Dendritic cell treated with granulocyte-macrophage colony-stimulating factor and Interleukin-4, amounts not matched to agents 40 ng/mL and 50 ng/mL, for 4 days (primary cell): ENCODE measurements at regions not wholly inside any gene's neighbourhood (a gene's known extent, or its start where the extent isn't known, plus 50 kb on each side); places are given as distances from the start of the nearest gene placed in this dataset.

Experiments used
- H3K27ac Mint-ChIP-seq: one replicate; pipeline ENCODE4 v1.8.0; 2022; ENCODE audit warnings: mild to moderate bottlenecking, mixed read lengths
- H3K27me3 Mint-ChIP-seq: one replicate; pipeline ENCODE4 v1.8.0; 2022; ENCODE audit warnings: mild to moderate bottlenecking, mixed read lengths
- H3K36me3 Mint-ChIP-seq: one replicate; pipeline ENCODE4 v1.8.0; 2022; ENCODE audit warnings: low read depth, mixed read lengths
- H3K4me1 Mint-ChIP-seq: one replicate; pipeline ENCODE4 v1.8.0; 2022; ENCODE audit warnings: low read depth, mixed read lengths
- H3K4me3 Mint-ChIP-seq: one replicate; pipeline ENCODE4 v1.8.0; 2022; ENCODE audit warnings: mild to moderate bottlenecking, moderate library complexity, mixed read lengths
- H3K9me3 Mint-ChIP-seq: one replicate; pipeline ENCODE4 v1.8.0; 2022; ENCODE audit warnings: mixed read lengths
- intact Hi-C: fragments of 100-400 bp; cut with micrococcal nuclease; formaldehyde crosslinking; loops from one replicate; pipeline ENCODE4 v1.15.0; 2022

DNA sequence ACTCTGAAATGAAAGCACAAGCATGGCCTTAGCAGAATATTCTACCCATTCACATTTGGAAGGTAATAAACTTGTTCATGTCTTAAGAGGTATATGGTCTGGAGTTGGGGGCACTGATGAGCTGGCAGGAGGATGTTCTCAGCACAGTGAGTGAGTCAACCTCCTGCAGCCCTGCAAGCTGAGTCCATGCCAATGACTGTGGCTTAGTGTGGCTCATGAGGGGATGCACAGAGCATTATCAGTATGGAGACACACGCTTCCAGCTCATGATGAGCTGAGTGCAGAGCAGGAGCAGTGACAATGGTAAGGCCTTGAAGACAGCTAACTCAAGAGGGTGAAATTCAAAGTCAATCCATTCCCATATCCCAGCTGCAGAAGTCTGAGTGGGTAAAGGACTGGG, 102.3 kb downstream of the TNFSF18 start:
- H3K9me3 Mint-ChIP-seq, result peaks cover under 1% of the 10 kb centered on the region
- intact Hi-C loops, result loop anchor here (5.0 kb wide), 1 partner anchor 169 kb away; no protein-coding TSS in a partner anchor
- no peaks in the 10 kb centered on the region for H3K36me3 Mint-ChIP-seq
- no peak overlapping the region for H3K4me3 Mint-ChIP-seq
- H3K4me1 Mint-ChIP-seq, result peaks cover 21% of the 10 kb centered on the region
- peaks cover 17% of the 10 kb centered on the region for H3K27me3 Mint-ChIP-seq
- no peak overlapping the region for H3K27ac Mint-ChIP-seq

DNA sequence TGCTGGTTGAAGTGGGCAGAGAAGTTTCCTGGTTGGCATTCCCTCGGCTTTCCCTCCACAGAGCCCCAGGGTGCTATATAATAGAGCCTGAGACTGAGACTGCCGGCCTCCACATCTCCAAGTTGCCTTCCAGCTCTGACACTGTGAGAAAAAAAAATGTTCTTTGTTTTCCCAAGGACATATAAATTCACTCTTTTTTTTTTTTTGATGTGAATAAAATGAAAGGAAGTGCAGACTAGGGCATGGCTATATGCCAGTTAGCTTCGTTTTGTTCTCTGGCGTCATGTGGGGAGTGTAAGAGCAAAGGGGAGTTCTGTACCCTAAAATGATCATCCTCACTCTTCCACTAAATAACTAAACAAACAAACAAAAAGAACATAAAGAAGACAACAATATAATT, 101.6 kb downstream of the TNFSF18 start:
- Mint-ChIP-seq H3K9me3 (no peaks in the 10 kb centered on the region), H3K27me3 (peaks cover 20% of the 10 kb centered on the region), H3K27ac (no peak overlapping the region), H3K4me1 (peaks cover 21% of the 10 kb centered on the region), H3K4me3 (no peak overlapping the region), H3K36me3 (no peaks in the 10 kb centered on the region)
- intact Hi-C loops, result loop anchor here (5.0 kb wide), 1 partner anchor 168 kb away; no protein-coding TSS in a partner anchor

DNA sequence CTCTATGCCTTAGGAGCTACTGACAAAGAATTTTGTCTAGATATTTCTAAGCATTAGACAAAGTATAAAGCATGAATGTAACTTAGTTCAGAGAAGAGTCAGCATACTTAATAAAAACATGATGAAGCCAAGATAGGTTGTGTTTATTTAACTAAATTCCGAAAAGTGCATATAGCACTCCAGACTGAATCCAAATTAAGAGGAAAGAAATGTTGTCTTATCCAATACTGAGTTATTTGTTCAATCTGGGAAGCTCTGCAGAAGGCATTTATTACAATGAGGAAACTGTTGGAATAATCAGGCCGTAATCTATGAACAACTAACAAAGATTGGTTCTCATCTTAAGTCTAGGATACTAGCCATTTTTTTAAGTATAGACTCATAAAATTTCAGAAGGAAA, 100.2 kb downstream of the TNFSF18 start:
- Mint-ChIP-seq H3K4me1 (peaks cover 15% of the 10 kb centered on the region), H3K36me3 (no peaks in the 10 kb centered on the region), H3K4me3 (no peak overlapping the region), H3K27me3 (peaks cover 18% of the 10 kb centered on the region), H3K9me3 (no peaks in the 10 kb centered on the region), H3K27ac (no peak overlapping the region)
- intact Hi-C loops, result loop anchor here (10.0 kb wide), 1 partner anchor 244 kb away; no protein-coding TSS in a partner anchor

DNA sequence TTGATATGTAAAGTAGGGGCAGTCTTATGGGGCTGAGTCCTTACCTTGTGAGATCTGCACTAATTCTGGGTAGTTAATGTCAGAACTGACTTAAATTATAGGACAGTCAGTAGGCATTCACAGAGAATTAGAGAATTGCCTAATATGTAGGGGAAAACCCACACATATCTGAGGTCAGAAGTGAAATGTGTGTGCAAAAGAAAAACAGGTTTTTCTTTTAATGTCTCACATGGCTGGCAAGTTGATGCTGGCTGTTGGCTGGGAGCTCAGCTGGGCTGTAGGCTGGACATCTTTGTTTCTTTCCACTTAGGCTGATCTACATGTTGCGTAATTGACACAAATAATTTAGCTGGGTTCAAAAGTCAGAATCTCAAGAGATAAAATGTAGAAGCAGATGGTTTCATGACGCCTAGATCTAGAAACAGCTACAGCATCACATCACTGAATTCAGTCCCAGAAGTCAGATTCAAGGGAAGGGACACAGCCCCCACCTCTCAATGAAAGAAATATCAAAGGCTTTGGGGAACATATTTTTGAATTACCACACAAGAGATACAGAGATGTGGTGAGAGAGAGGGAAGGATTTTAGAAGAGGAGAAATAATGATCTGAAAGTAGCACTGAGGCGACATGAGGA, 98.9 kb downstream of the TNFSF18 start:
- intact Hi-C loops, result loop anchor here (10.0 kb wide), 1 partner anchor 243 kb away; no protein-coding TSS in a partner anchor
- Mint-ChIP-seq H3K4me1 (peaks cover 11% of the 10 kb centered on the region), H3K4me3 (no peak overlapping the region), H3K9me3 (no peaks in the 10 kb centered on the region), H3K27me3 (peaks cover 22% of the 10 kb centered on the region), H3K36me3 (no peaks in the 10 kb centered on the region), H3K27ac (no peak overlapping the region)

GRCh38 chr1:172952516-172952915, 98.2 kb downstream of the TNFSF18 start:
- Mint-ChIP-seq H3K4me1 (peaks cover 4% of the 10 kb centered on the region), H3K27me3 (peaks cover 29% of the 10 kb centered on the region), H3K36me3 (no peaks in the 10 kb centered on the region), H3K27ac (no peak overlapping the region), H3K9me3 (no peaks in the 10 kb centered on the region), H3K4me3 (no peak overlapping the region)
- intact Hi-C loops, result loop anchor here (10.0 kb wide), 1 partner anchor 242 kb away; no protein-coding TSS in a partner anchor

GRCh38 chr1:172954476-172955150, 96.1 kb downstream of the TNFSF18 start:
- intact Hi-C loops, result loop anchor here (10.0 kb wide), 1 partner anchor 240 kb away; no protein-coding TSS in a partner anchor
- peaks cover 27% of the 10 kb centered on the region for H3K27me3 Mint-ChIP-seq
- no peaks in the 10 kb centered on the region for H3K9me3 Mint-ChIP-seq
- no peak overlapping the region for H3K4me3 Mint-ChIP-seq
- no peaks in the 10 kb centered on the region for H3K36me3 Mint-ChIP-seq
- H3K27ac Mint-ChIP-seq, result no peak overlapping the region
- H3K4me1 Mint-ChIP-seq, result peaks cover 2% of the 10 kb centered on the region

- H3K27ac Mint-ChIP-seq, result no peak overlapping the region
- H3K4me3 Mint-ChIP-seq, result no peak overlapping the region
Observed at GRCh38 chr1:172955161-172955815, 95.5 kb downstream of the TNFSF18 start.

GRCh38 chr1:172956871-172957270, 93.9 kb downstream of the TNFSF18 start:
- H3K4me1 Mint-ChIP-seq, result peaks cover 12% of the 10 kb centered on the region
- H3K36me3 Mint-ChIP-seq, result no peaks in the 10 kb centered on the region
- H3K27me3 Mint-ChIP-seq, result peaks cover 29% of the 10 kb centered on the region
- no peaks in the 10 kb centered on the region for H3K9me3 Mint-ChIP-seq
- H3K4me3 Mint-ChIP-seq, result no peak overlapping the region
- intact Hi-C loops, result loop anchor here (10.0 kb wide), 1 partner anchor 238 kb away; no protein-coding TSS in a partner anchor
- no peak overlapping the region for H3K27ac Mint-ChIP-seq

More at GRCh38 chr1:172955161-172955815, 95.5 kb downstream of the TNFSF18 start:
- Mint-ChIP-seq H3K9me3 (no peaks in the 10 kb centered on the region), H3K27me3 (peaks cover 24% of the 10 kb centered on the region), H3K4me1 (peaks cover 7% of the 10 kb centered on the region), H3K36me3 (no peaks in the 10 kb centered on the region)
- intact Hi-C loops, result loop anchor here (10.0 kb wide), 1 partner anchor 240 kb away; no protein-coding TSS in a partner anchor

DNA sequence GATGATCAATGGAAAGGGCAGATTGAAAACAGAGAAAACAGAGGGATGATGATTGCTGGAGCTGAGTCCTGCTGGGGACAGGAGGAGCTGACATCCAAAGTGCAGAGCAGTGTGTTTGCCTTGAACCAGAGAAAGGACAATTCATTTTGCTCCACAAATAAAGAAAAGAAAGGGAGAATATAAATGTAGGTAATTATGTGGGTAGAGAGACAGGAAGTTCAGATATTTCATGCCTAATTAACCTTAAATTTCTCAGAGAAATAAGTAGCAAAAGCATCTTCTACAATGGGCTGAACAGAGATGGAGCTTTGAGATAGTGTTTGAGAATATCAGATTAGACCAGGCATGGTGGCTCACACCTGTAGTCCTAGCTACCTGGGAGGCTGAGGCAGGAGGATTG, 93.2 kb downstream of the TNFSF18 start:
- no peak overlapping the region for H3K4me3 Mint-ChIP-seq
- peaks cover 32% of the 10 kb centered on the region for H3K27me3 Mint-ChIP-seq
- no peak overlapping the region for H3K27ac Mint-ChIP-seq
- no peaks in the 10 kb centered on the region for H3K9me3 Mint-ChIP-seq
- intact Hi-C loops, result loop anchor here (10.0 kb wide), 1 partner anchor 237 kb away; no protein-coding TSS in a partner anchor
- no peaks in the 10 kb centered on the region for H3K36me3 Mint-ChIP-seq
- H3K4me1 Mint-ChIP-seq, result peaks cover 12% of the 10 kb centered on the region

GRCh38 chr1:172959571-172959970, 91.2 kb downstream of the TNFSF18 start:
- peaks cover 29% of the 10 kb centered on the region for H3K27me3 Mint-ChIP-seq
- no peak overlapping the region for H3K27ac Mint-ChIP-seq
- H3K9me3 Mint-ChIP-seq, result no peaks in the 10 kb centered on the region
- H3K4me1 Mint-ChIP-seq, result peaks cover 12% of the 10 kb centered on the region
- no peak overlapping the region for H3K4me3 Mint-ChIP-seq
- H3K36me3 Mint-ChIP-seq, result no peaks in the 10 kb centered on the region
- intact Hi-C loops, result loop anchor here (10.0 kb wide), 1 partner anchor 235 kb away; no protein-coding TSS in a partner anchor

GRCh38 chr1:172960019-172960418, 90.7 kb downstream of the TNFSF18 start:
- H3K4me3 Mint-ChIP-seq, result no peak overlapping the region
- H3K27ac Mint-ChIP-seq, result no peak overlapping the region
- intact Hi-C loops, result no loop called here
- H3K27me3 Mint-ChIP-seq, result peaks cover 29% of the 10 kb centered on the region
- peaks cover 12% of the 10 kb centered on the region for H3K4me1 Mint-ChIP-seq
- no peaks in the 10 kb centered on the region for H3K9me3 Mint-ChIP-seq
- H3K36me3 Mint-ChIP-seq, result no peaks in the 10 kb centered on the region

- Mint-ChIP-seq H3K27me3 (peaks cover 29% of the 10 kb centered on the region), H3K4me3 (no peak overlapping the region), H3K27ac (no peak overlapping the region), H3K4me1 (peaks cover 12% of the 10 kb centered on the region), H3K36me3 (no peaks in the 10 kb centered on the region), H3K9me3 (no peaks in the 10 kb centered on the region)
- intact Hi-C loops, result no loop called here
Observed at GRCh38 chr1:172960454-172961208, 90.1 kb downstream of the TNFSF18 start.

GRCh38 chr1:172964864-172965263, 85.9 kb downstream of the TNFSF18 start:
- no peaks in the 10 kb centered on the region for H3K36me3 Mint-ChIP-seq
- H3K9me3 Mint-ChIP-seq, result peaks cover 11% of the 10 kb centered on the region
- no peak overlapping the region for H3K27ac Mint-ChIP-seq
- no peak overlapping the region for H3K4me3 Mint-ChIP-seq
- H3K4me1 Mint-ChIP-seq, result peaks cover 16% of the 10 kb centered on the region
- H3K27me3 Mint-ChIP-seq, result peaks cover 12% of the 10 kb centered on the region
- intact Hi-C loops, result no loop called here
